Effector CD8-positive, alpha-beta T cell (primary cell): ENCODE measurements at regions not wholly inside any gene's neighbourhood (a gene's known extent, or its start where the extent isn't known, plus 50 kb on each side); places are given as distances from the start of the nearest gene placed in this dataset.
"Not testable (repeated sequence)": the region's sequence is repeated elsewhere in the genome, so short reads cannot be mapped to it uniquely, and the experiment has no call there.

Experiments
- DNase-seq: peaks from one replicate; lab custom pipeline; 2025; lab: John Stamatoyannopoulos, UW

- no peak for DNase-seq
These were observed 474.3 kb upstream of the CAMK1G start for GRCh38 chr1:209109001-209109785.

- DNase-seq: no peak
These were observed 470.0 kb upstream of the CAMK1G start for GRCh38 chr1:209113521-209113920.

- no peak for DNase-seq
These were observed 466.8 kb upstream of the CAMK1G start for GRCh38 chr1:209116705-209117104.

GRCh38 chr1:209123601-209124000 is 459.9 kb upstream of the CAMK1G start:
- no peak for DNase-seq

GRCh38 chr1:209129091-209129490 is 454.4 kb upstream of the CAMK1G start:
- not testable (repeated sequence) for DNase-seq

- DNase-seq: no peak
These were observed 452.6 kb upstream of the CAMK1G start for GRCh38 chr1:209130886-209131285.

- no peak for DNase-seq
These were observed 450.6 kb upstream of the CAMK1G start for GRCh38 chr1:209132736-209133467.

- DNase-seq: no peak
These were observed 449.5 kb upstream of the CAMK1G start for GRCh38 chr1:209134001-209134400.

- DNase-seq: no peak
These were observed 439.6 kb upstream of the CAMK1G start for GRCh38 chr1:209143916-209144315.

- DNase-seq: no peak
These were observed 433.4 kb upstream of the CAMK1G start for GRCh38 chr1:209150114-209150513.

GRCh38 chr1:209153411-209153810 is 430.1 kb upstream of the CAMK1G start:
- no peak for DNase-seq

- no peak for DNase-seq
These were observed 428.6 kb upstream of the CAMK1G start for GRCh38 chr1:209154912-209155311.

GRCh38 chr1:209155546-209155945 is 428.0 kb upstream of the CAMK1G start:
- no peak for DNase-seq

- no peak for DNase-seq
These were observed 426.5 kb upstream of the CAMK1G start for GRCh38 chr1:209156991-209157390.

- DNase-seq: no peak
These were observed 425.8 kb upstream of the CAMK1G start for GRCh38 chr1:209157546-209158249.

- no peak for DNase-seq
These were observed 424.7 kb upstream of the CAMK1G start for GRCh38 chr1:209158851-209159250.

GRCh38 chr1:209160230-209160629 is 423.3 kb upstream of the CAMK1G start:
- no peak for DNase-seq

GRCh38 chr1:209162651-209163050 is 420.9 kb upstream of the CAMK1G start:
- DNase-seq: no peak

GRCh38 chr1:209168204-209168603 is 415.3 kb upstream of the CAMK1G start:
- no peak for DNase-seq

- DNase-seq: no peak
These were observed 412.4 kb upstream of the CAMK1G start for GRCh38 chr1:209171151-209171550.

- DNase-seq: no peak
These were observed 411.2 kb upstream of the CAMK1G start for GRCh38 chr1:209172286-209172685.

GRCh38 chr1:209172792-209173542 is 410.5 kb upstream of the CAMK1G start:
- not testable (repeated sequence) for DNase-seq
